ENCODE measurements at regions not wholly inside any gene's neighbourhood (a gene's known extent, or its start where the extent isn't known, plus 50 kb on each side); places are given as distances from the start of the nearest gene placed in this dataset.
A peak's percentile ranks its signal among the peaks of the same experiment; 100 is the strongest.

DNA sequence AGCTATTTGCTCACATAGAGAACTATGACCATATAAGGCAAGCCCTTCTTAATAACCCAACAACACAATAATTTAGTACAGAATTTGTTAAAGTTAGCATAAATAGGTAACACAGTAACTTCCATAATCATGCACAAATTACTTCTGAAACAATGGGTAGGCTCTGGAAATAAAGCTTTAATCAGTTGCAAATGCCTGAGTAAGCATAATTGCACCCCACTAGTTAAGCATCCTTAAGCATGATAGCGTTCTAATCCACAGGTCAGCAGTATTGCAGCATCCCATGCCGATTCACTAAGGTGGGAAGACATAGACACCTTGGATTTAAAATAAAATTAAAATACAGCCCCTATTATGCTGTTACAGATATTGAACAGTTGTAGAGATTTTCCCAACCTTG, 161.7 kb downstream of the DHX15 start:
- H3K4me3 ChIP-seq (replicated peaks in 1 of 3), result no peak overlapping the region
- no peak overlapping the region for H3K27ac ChIP-seq
- no peaks in the 10 kb centered on the region for H3K36me3 ChIP-seq
- H3K27me3 ChIP-seq, result no peaks in the 10 kb centered on the region
- intact Hi-C loops (cut with DNase I), result no loop called here
- DNase-seq, result no peak
- H3K4me1 ChIP-seq, result peaks cover 0 to 3% of the 10 kb centered on the region in 2 donors
- TF ChIP-seq CTCF (IDR thresholded peaks at IDR 0.05) (no peak), POLR2A (IDR thresholded peaks at IDR 0.05) (no peak)
- H3K9me3 ChIP-seq, result no peaks in the 10 kb centered on the region
- WGBS, 2 donors, result 86 to 92% methylated on average over 2 of the region's 2 CpGs

GRCh38 chr4:24419181-24420034, 164.9 kb downstream of the DHX15 start:
- intact Hi-C loops (cut with DNase I), result no loop called here
- DNase-seq, result peak; percentile 87 to 90

DNA sequence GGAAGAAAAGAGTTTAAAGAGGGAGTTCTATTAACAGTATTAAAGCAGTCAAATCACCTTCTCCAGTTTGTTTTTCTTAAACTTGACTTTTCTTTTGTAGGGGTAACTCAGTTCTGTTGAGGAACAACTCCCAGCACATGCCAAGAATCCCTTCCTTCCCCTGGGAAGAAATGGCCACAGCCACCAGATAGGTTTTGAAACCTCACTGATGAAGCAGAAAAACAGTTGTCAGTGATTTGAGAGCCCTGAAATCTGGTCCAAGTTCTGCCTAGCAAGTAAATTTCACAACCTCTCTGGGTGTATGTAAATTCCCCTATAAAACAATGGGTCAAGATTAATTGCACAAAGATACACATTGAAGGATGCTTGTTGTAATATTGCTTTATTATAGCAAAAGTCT, 167.1 kb downstream of the DHX15 start:
- TF ChIP-seq POLR2A (IDR thresholded peaks at IDR 0.05) (no peak), CTCF (IDR thresholded peaks at IDR 0.05) (no peak)
- H3K4me3 ChIP-seq (replicated peaks in 1 of 3), result no peak overlapping the region
- no peaks in the 10 kb centered on the region for H3K27me3 ChIP-seq
- DNase-seq, result no peak
- H3K27ac ChIP-seq, result no peak overlapping the region
- H3K36me3 ChIP-seq, result no peaks in the 10 kb centered on the region
- intact Hi-C loops (cut with DNase I), result no loop called here
- H3K4me1 ChIP-seq, result peaks cover 0 to 3% of the 10 kb centered on the region in 2 donors
- no peaks in the 10 kb centered on the region for H3K9me3 ChIP-seq

More at GRCh38 chr4:24419181-24420034, 164.9 kb downstream of the DHX15 start:
- Histone ChIP-seq H3K4me3 (replicated peaks in 1 of 3) (no peak overlapping the region), H3K9me3 (no peaks in the 10 kb centered on the region), H3K27ac (peak overlapping the region in 1 of 3 donors; percentile 43), H3K36me3 (no peaks in the 10 kb centered on the region), H3K27me3 (no peaks in the 10 kb centered on the region), H3K4me1 (peaks cover 0 to 3% of the 10 kb centered on the region in 2 donors)
- TF ChIP-seq CTCF (IDR thresholded peaks at IDR 0.05) (peak; percentile 73 to 97 (median 91)), POLR2A (IDR thresholded peaks at IDR 0.05) (no peak)
- WGBS, 2 donors, result 11 to 18% methylated on average over 8 of the region's 8 CpGs

- Histone ChIP-seq H3K9me3 (no peaks in the 10 kb centered on the region), H3K4me1 (peaks cover 0 to 3% of the 10 kb centered on the region in 2 donors), H3K27ac (no peak overlapping the region), H3K36me3 (no peaks in the 10 kb centered on the region), H3K4me3 (replicated peaks in 1 of 3) (no peak overlapping the region), H3K27me3 (no peaks in the 10 kb centered on the region)
- intact Hi-C loops (cut with DNase I), result no loop called here
- WGBS, 2 donors, result 92 to 98% methylated on average over 5 of the region's 5 CpGs
- DNase-seq, result no peak
- TF ChIP-seq CTCF (IDR thresholded peaks at IDR 0.05), result no peak
- TF ChIP-seq POLR2A (IDR thresholded peaks at IDR 0.05), result no peak
Observed at GRCh38 chr4:24416293-24416692, 168.1 kb downstream of the DHX15 start.

DNA sequence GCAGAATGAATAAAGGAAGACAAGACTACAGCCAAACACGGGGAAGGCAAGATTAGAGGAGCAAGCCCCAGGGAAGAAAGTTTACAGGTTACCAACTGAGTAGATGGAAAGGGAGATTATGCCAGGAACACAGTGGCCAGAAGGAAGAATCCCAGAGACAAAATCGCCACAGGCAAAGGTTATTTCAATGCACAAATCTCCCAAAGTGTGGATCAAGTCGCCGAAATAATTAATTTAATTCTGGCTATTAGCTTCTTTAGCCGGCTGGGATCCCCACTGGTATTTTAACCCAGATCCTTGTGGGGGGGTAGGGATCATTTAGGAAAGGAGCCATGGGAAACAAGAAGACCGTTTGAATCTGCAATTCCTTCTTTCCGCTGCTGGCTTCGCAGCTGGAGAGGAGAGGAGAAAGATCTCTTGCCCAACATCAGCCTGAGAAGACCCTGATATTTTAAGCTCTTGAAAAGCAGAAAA, 171.0 kb downstream of the DHX15 start:
- Histone ChIP-seq H3K27me3 (no peaks in the 10 kb centered on the region), H3K27ac (no peak overlapping the region), H3K4me1 (no peaks in the 10 kb centered on the region), H3K36me3 (no peaks in the 10 kb centered on the region), H3K4me3 (replicated peaks in 1 of 3) (no peak overlapping the region), H3K9me3 (no peaks in the 10 kb centered on the region)
- intact Hi-C loops (cut with DNase I), result no loop called here
- 58 to 63% methylated on average over 8 of the region's 8 CpGs for WGBS, 2 donors
- no peak for DNase-seq
- TF ChIP-seq POLR2A (IDR thresholded peaks at IDR 0.05) (no peak), CTCF (IDR thresholded peaks at IDR 0.05) (no peak)
